Endothelial cell of umbilical vein (primary cell): ENCODE measurements at regions not wholly inside any gene's neighbourhood (a gene's known extent, or its start where the extent isn't known, plus 50 kb on each side); places are given as distances from the start of the nearest gene placed in this dataset.

ENCODE experiments used
- BruUV-seq: library from RNA; stranded (reverse); fragments of 400-500 nt; replicated peaks from 2 replicates; lab custom pipeline; 2021; lab: Mats Ljungman, UMichigan
- CTCF ChIA-PET: fragments of 300-600, 350-600 bp; sonication (Branson Sonifier 250); formaldehyde crosslinking; loops from one replicate; lab custom pipeline; 2021; ENCODE audit warnings: antibody characterized with exemption, inconsistent platforms; lab: Charles Lee
- POLR2A ChIA-PET: fragments of 300-600, 350-600 bp; sonication (Branson Sonifier 250); formaldehyde crosslinking; loops from one replicate; lab custom pipeline; 2021; ENCODE audit warnings: antibody characterized with exemption, inconsistent platforms; lab: Charles Lee
- DNase-seq: peaks from one replicate; pipeline ENCODE4 v3.0.0-alpha.2; 2011; ENCODE audit warnings: low read depth, low spot score
- FAIRE-seq: peaks from 2 replicates; lab custom pipeline; 2011; peaks lifted over from hg19 to GRCh38; lab: Jason Lieb, UNC
- H2AFZ ChIP-seq: 2 replicates; pipeline ENCODE4 v1.6.0; 2012; ENCODE audit warnings: low read depth, low read length, control low read depth, inconsistent platforms
- H3K27ac ChIP-seq: 2 replicates; pipeline ENCODE4 v1.5.1; 2011; ENCODE audit warnings: low read depth, mild to moderate bottlenecking, control low read depth, low read length, moderate library complexity; ENCODE audit not compliant: insufficient read depth
- H3K27me3 ChIP-seq, 2 experiments: 2 replicates each; pipeline versions ENCODE4 v1.6.0 to v1.6.1; 2011; ENCODE audit warnings: low read length in 2 of 2, mixed read lengths in 1 of 2; ENCODE audit not compliant: control insufficient read depth in 2 of 2, insufficient read depth in 2 of 2
- H3K36me3 ChIP-seq, 2 experiments: 2 replicates in 1 of 2; 3 replicates in 1 of 2; pipeline ENCODE4 v1.5.1; 2011; ENCODE audit warnings: low read length in 2 of 2, mild to moderate bottlenecking in 1 of 2, moderate library complexity in 1 of 2; ENCODE audit not compliant: control insufficient read depth in 2 of 2, insufficient read depth in 2 of 2; ENCODE audit errors: extremely low read depth in 1 of 2
- H3K4me1 ChIP-seq: 3 replicates; pipeline ENCODE4 v1.5.1; 2011; ENCODE audit warnings: mild to moderate bottlenecking, low read length; ENCODE audit not compliant: control insufficient read depth, insufficient read depth; ENCODE audit errors: extremely low read depth
- H3K4me2 ChIP-seq: 2 replicates; pipeline ENCODE4 v1.6.1; 2011; ENCODE audit warnings: low read length, control low read depth, mixed read lengths; ENCODE audit not compliant: insufficient read depth
- H3K4me3 ChIP-seq, 3 experiments: fragments of 200-600 bp in 1 of 3; sonication (generic), shearing (Covaris generic) in 1 of 3; replicated peaks in 1 of 3; 2 replicates each; pipeline ENCODE4 v1.5.1; 2011 to 2016; ENCODE audit warnings: control low read depth in 3 of 3, low read length in 3 of 3, mild to moderate bottlenecking in 2 of 3, inconsistent platforms in 1 of 3, low read depth in 1 of 3, moderate library complexity in 1 of 3; ENCODE audit not compliant: insufficient read depth in 1 of 3
- H3K79me2 ChIP-seq: 2 replicates; pipeline ENCODE4 v1.6.0; 2012; ENCODE audit warnings: low read length, inconsistent platforms; ENCODE audit not compliant: control insufficient read depth, insufficient read depth
- H3K9ac ChIP-seq: replicated peaks from 2 replicates; pipeline ENCODE3; 2011; ENCODE audit warnings: low read length, control low read depth; ENCODE audit not compliant: insufficient read depth; ENCODE audit errors: extremely low read depth
- H3K9me1 ChIP-seq: replicated peaks from 3 replicates; pipeline ENCODE4 v1.6.0; 2011; ENCODE audit warnings: mild to moderate bottlenecking, low read length; ENCODE audit not compliant: control insufficient read depth, insufficient read depth; ENCODE audit errors: extremely low read depth
- H3K9me3 ChIP-seq: replicated peaks from 2 replicates; pipeline ENCODE4 v1.5.1; 2012; ENCODE audit warnings: low read length, inconsistent platforms; ENCODE audit not compliant: control insufficient read depth, insufficient read depth
- H4K20me1 ChIP-seq: replicated peaks from 2 replicates; pipeline ENCODE3; 2011; ENCODE audit warnings: mild to moderate bottlenecking, low read length; ENCODE audit not compliant: control insufficient read depth, insufficient read depth; ENCODE audit errors: extremely low read depth
- CTCF ChIP-seq, 2 donors: IDR thresholded peaks; 1 replicate in 1 of 2; 2 replicates in 1 of 2; pipeline ENCODE4 v1.5.1; 2011; ENCODE audit warnings: low read length in 2 of 2, mild to moderate bottlenecking in 2 of 2, moderate library complexity in 2 of 2, control low read depth in 1 of 2, inconsistent platforms in 1 of 2, low read depth in 1 of 2; ENCODE audit not compliant: insufficient read depth in 1 of 2; ENCODE audit errors: extremely low read depth in 1 of 2
- EZH2 ChIP-seq: IDR thresholded peaks from 2 replicates; pipeline ENCODE4 v1.6.1; 2012; ENCODE audit warnings: borderline replicate concordance, low read depth, mild to moderate bottlenecking, moderate library complexity, low read length, inconsistent platforms; ENCODE audit not compliant: severe bottlenecking
- FOS ChIP-seq: IDR thresholded peaks from 2 replicates; pipeline ENCODE4 v1.6.1; 2011; ENCODE audit warnings: mild to moderate bottlenecking, low read length, moderate library complexity, borderline replicate concordance; ENCODE audit not compliant: insufficient read depth
- GATA2 ChIP-seq: IDR thresholded peaks from 2 replicates; pipeline ENCODE4 v1.7.0; 2011; ENCODE audit warnings: low read depth, mild to moderate bottlenecking, moderate library complexity, mixed read lengths, low read length; ENCODE audit not compliant: insufficient read length, insufficient read depth
- JUN ChIP-seq: IDR thresholded peaks from 2 replicates; pipeline ENCODE4 v1.6.1; 2011; ENCODE audit warnings: borderline replicate concordance, low read depth; ENCODE audit not compliant: insufficient read length, insufficient read depth
- MYC ChIP-seq: IDR thresholded peaks from one replicate; pipeline ENCODE4 v1.6.1; 2011; ENCODE audit warnings: mild to moderate bottlenecking, low read depth, low read length
- POLR2A ChIP-seq: IDR thresholded peaks from 2 replicates; pipeline ENCODE4 v1.6.1; 2012; ENCODE audit warnings: low read depth, mild to moderate bottlenecking, control low read depth, low read length
- POLR2AphosphoS5 ChIP-seq: IDR thresholded peaks from 2 replicates; pipeline ENCODE4 v1.6.1; 2012; ENCODE audit warnings: low read depth, mild to moderate bottlenecking, control low read depth, low read length, moderate library complexity; ENCODE audit not compliant: insufficient read depth
- dilution Hi-C: fragments of 300-500 bp; cut with MboI; formaldehyde crosslinking; loops from one replicate; pipeline ENCODE4 v1.15.0; 2019; ENCODE audit warnings: low sequenced_read_pairs; ENCODE audit not compliant: extremely low pct_ligation_motif_present
- intact Hi-C: fragments of 100-400 bp; cut with micrococcal nuclease; formaldehyde crosslinking; loops from one replicate; pipeline ENCODE4 v1.10.0; 2022

DNA sequence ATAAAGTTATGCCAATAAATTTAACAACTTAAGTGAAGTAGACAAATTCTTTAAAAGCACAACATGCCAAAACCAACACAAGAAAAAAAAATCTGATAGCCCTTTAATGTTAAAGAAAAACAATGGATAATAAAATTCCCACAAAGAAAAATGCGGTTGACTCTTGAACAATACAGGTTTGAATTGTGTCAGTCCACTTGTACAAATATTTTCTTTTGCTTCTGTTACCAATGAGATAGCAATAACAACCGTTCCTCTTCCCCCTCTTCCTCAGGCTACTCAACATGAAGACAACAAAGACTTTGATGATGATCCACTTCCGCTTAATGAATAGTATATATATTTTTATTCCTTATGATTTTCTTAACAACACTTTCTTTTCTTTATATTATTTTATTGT lies 283.9 kb upstream of the MAN1A1 start:
- Histone ChIP-seq H2AFZ (no peak overlapping the region), H3K4me2 (no peak overlapping the region), H3K27ac (no peak overlapping the region), H3K79me2 (no peaks in the 10 kb centered on the region), H3K4me3 (no peak overlapping the region), H3K9me1 (no peaks in the 10 kb centered on the region), H3K9me3 (no peaks in the 10 kb centered on the region), H3K27me3 (no peaks in the 10 kb centered on the region), H3K9ac (no peak overlapping the region), H3K36me3 (no peaks in the 10 kb centered on the region), H4K20me1 (no peaks in the 10 kb centered on the region), H3K4me1 (no peaks in the 10 kb centered on the region)
- ChIA-PET POLR2A (no interaction called here), CTCF (no interaction called here)
- no TSS peak for BruUV-seq
- DNase-seq (peak; percentile 22), FAIRE-seq (no peak)
- dilution Hi-C loops (no loop called here), intact Hi-C loops (no loop called here)
- TF ChIP-seq MYC = no peak
- no peak for TF ChIP-seq POLR2A
- TF ChIP-seq EZH2 = no peak
- TF ChIP-seq JUN = no peak
- no peak for TF ChIP-seq CTCF (IDR thresholded peaks at IDR 0.05; ENCODE audit: extremely low read depth in 1 of 2, insufficient read depth in 1 of 2, low read depth in 1 of 2, low read length in 2 of 2)
- TF ChIP-seq POLR2AphosphoS5 = no peak
- TF ChIP-seq GATA2 = no peak
- TF ChIP-seq FOS = no peak
